Heart left ventricle (tissue), 13 donors: ENCODE measurements at regions not wholly inside any gene's neighbourhood (a gene's known extent, or its start where the extent isn't known, plus 50 kb on each side); places are given as distances from the start of the nearest gene placed in this dataset.

Experiments used
- CTCF ChIP-seq, 12 donors: fragments of 200-600 bp; sonication (generic) in 4 of 12; IDR thresholded peaks; one replicate each; pipeline versions ENCODE4 v1.5.0 to v1.8.0; 2018 to 2022; ENCODE audit warnings: antibody characterized with exemption in 12 of 12, mild to moderate bottlenecking in 5 of 12
- POLR2A ChIP-seq, 2 donors: fragments of 450-650 bp; IDR thresholded peaks; one replicate each; pipeline ENCODE4 v1.6.1; 2017; ENCODE audit warnings: antibody characterized with exemption in 2 of 2, mild to moderate bottlenecking in 2 of 2, moderate library complexity in 2 of 2
- donor health status: ischemic (EF 13 %, LVEDD 7.1; RV severe dilation, severe dysfunction).
- donor health status: DM: no; HTN: yes; CAD: no.
- donor health status: DM: no; HTN: no; CAD: no.
- donor health status: ischemic (EF 25% LVEDD 6.9; RV normal size, moderate dysfunction).
- donor health status: ischemic (EF 25% LVEDD 5.7; RV mildly dilated, moderate dysfunction).
- donor health status: ischemic (EF 35%, LVEDD 5.7; RV mildly dilated, moderate dysfunction).
- donor health status: nonischemic (EF 11% LVEDD 7.7; RV severe dilation, severe dysfunction).
- donor health status: DM: yes; HTN: yes; CAD: no.
- donor health status: PGD.
- donor health status: ischemic (EF 29% LVEDD 5.4; RV normal size, mild dysfunction).
- donor health status: nonischemic (EF 23%, LVEDD 6.1; RV moderate dilation, normal function).

- no peak for TF ChIP-seq POLR2A (IDR thresholded peaks at IDR 0.05)
- TF ChIP-seq CTCF (IDR thresholded peaks at IDR 0.05) = no peak
Measured at GRCh38 chr11:27237643-27238042, 125.4 kb downstream of the CCDC34 start.
